HepG2 (cell line): ENCODE measurements at regions not wholly inside any gene's neighbourhood (a gene's known extent, or its start where the extent isn't known, plus 50 kb on each side); places are given as distances from the start of the nearest gene placed in this dataset.

Experiments
- ATAC-seq: fragments of 200-7000 bp; cut with Tn5 transposase; 3 replicates; pipeline ENCODE4 v1.9.1; 2020; ENCODE audit warnings: mild to moderate bottlenecking, moderate library complexity
- BruUV-seq: library from RNA; stranded (reverse); fragments of 400-500 nt; replicated peaks from 2 replicates; lab custom pipeline; 2021; lab: Mats Ljungman, UMichigan
- CTCF ChIA-PET: fragments of 300-600 bp; formaldehyde crosslinking; extraction: SDS; loops from one replicate; lab custom pipeline; 2021; ENCODE audit warnings: low total read pairs, inconsistent platforms, low intra/inter-chr PET ratio; lab: Yijun Ruan, JAX
- POLR2A ChIA-PET: fragments of 350-600 bp; sonication (Branson Sonifier 250); formaldehyde crosslinking; loops from one replicate; lab custom pipeline; 2020; ENCODE audit warnings: antibody characterized with exemption, inconsistent platforms; lab: Yijun Ruan, JAX
- DNase-seq: peaks from one replicate; pipeline ENCODE4 v3.0.0-alpha.2; 2015; ENCODE audit warnings: low spot score
- FAIRE-seq: peaks from 3 replicates; lab custom pipeline; 2011; peaks lifted over from hg19 to GRCh38; lab: Jason Lieb, UNC
- H2AFZ ChIP-seq: one replicate; pipeline ENCODE4 v1.6.1; 2011; ENCODE audit warnings: low read length, inconsistent platforms
- H3K27ac ChIP-seq: fragments of 300-600 bp; 3 replicates; pipeline ENCODE4 v1.8.0; 2011; ENCODE audit warnings: mixed run types, mild to moderate bottlenecking, mixed read lengths, low read length, inconsistent platforms; ENCODE audit not compliant: insufficient read depth; ENCODE audit errors: extremely low read length
- H3K27me3 ChIP-seq, 2 experiments: fragments of 200-600 bp in 1 of 2; 2 replicates in 1 of 2; 3 replicates in 1 of 2; pipeline versions ENCODE4 v1.6.0 to v1.8.0; 2011; ENCODE audit warnings: low read length in 2 of 2, mild to moderate bottlenecking in 2 of 2, moderate library complexity in 2 of 2, inconsistent platforms in 1 of 2; ENCODE audit not compliant: insufficient read depth in 2 of 2, control insufficient read depth in 1 of 2
- H3K36me3 ChIP-seq, 2 experiments: fragments of 200-600 bp in 1 of 2; replicated peaks in 1 of 2; 2 replicates in 1 of 2; 3 replicates in 1 of 2; pipeline versions ENCODE4 v1.5.1 to v1.8.0; 2011; ENCODE audit warnings: low read length in 2 of 2, inconsistent platforms in 1 of 2; ENCODE audit not compliant: insufficient read depth in 2 of 2, control insufficient read depth in 1 of 2
- H3K4me1 ChIP-seq: 2 replicates; pipeline ENCODE4 v1.5.1; 2012; ENCODE audit warnings: low read length, inconsistent platforms; ENCODE audit not compliant: insufficient read depth
- H3K4me2 ChIP-seq: 2 replicates; pipeline ENCODE4 v1.6.0; 2011; ENCODE audit warnings: low read depth, low read length, inconsistent platforms
- H3K4me3 ChIP-seq, 3 experiments: fragments of 200-600 bp in 1 of 3; sonication (generic), shearing (Covaris generic) in 1 of 3; replicated peaks in 1 of 3; 2 replicates each; pipeline ENCODE4 v1.5.1; 2011 to 2016; ENCODE audit warnings: low read length in 3 of 3, inconsistent platforms in 2 of 3, low read depth in 2 of 3, mild to moderate bottlenecking in 2 of 3, control low read depth in 1 of 3, mixed read lengths in 1 of 3; ENCODE audit not compliant: insufficient read depth in 1 of 3
- H3K79me2 ChIP-seq: one replicate; pipeline ENCODE4 v1.6.1; 2011; ENCODE audit warnings: low read length, inconsistent platforms; ENCODE audit not compliant: insufficient read depth
- H3K9ac ChIP-seq: 2 replicates; pipeline ENCODE4 v1.6.0; 2011; ENCODE audit warnings: mild to moderate bottlenecking, low read depth, low read length, inconsistent platforms; ENCODE audit not compliant: insufficient read depth
- H3K9me3 ChIP-seq: 2 replicates; pipeline ENCODE4 v1.5.1; 2012; ENCODE audit warnings: mild to moderate bottlenecking, low read length
- H4K20me1 ChIP-seq: 2 replicates; pipeline ENCODE4 v1.6.0; 2011; ENCODE audit warnings: inconsistent platforms, mild to moderate bottlenecking, low read length, moderate library complexity; ENCODE audit not compliant: insufficient read depth
- ARNT ChIP-seq: fragments of 450-650 bp; IDR thresholded peaks from 2 replicates; pipeline ENCODE4 v1.6.1; 2017
- FOXC1 ChIP-seq: sonication (generic); formaldehyde crosslinking; IDR thresholded peaks from 2 replicates; pipeline ENCODE4 v1.8.0; 2022; ENCODE audit warnings: mild to moderate bottlenecking, missing genetic modification reagents, borderline replicate concordance
- GATAD2A ChIP-seq: IDR thresholded peaks from 2 replicates; pipeline ENCODE4 v1.6.1; 2016
- KLF12 ChIP-seq: sonication (generic); formaldehyde crosslinking; IDR thresholded peaks from 2 replicates; pipeline ENCODE4 v1.4.0; 2020; ENCODE audit warnings: missing genetic modification reagents, borderline replicate concordance
- MBD4 ChIP-seq: IDR thresholded peaks from 2 replicates; pipeline ENCODE4 v1.6.1; 2012; ENCODE audit warnings: low read length, inconsistent platforms, borderline replicate concordance
- MXD1 ChIP-seq: sonication (generic); formaldehyde crosslinking; IDR thresholded peaks from 2 replicates; pipeline ENCODE4 v1.4.0; 2020; ENCODE audit warnings: mild to moderate bottlenecking, missing genetic modification reagents
- NFIC ChIP-seq: IDR thresholded peaks from 2 replicates; pipeline ENCODE4 v1.6.1; 2012; ENCODE audit warnings: mild to moderate bottlenecking, low read length, inconsistent platforms
- PHB2 ChIP-seq: fragments of 450-650 bp; IDR thresholded peaks from 2 replicates; pipeline ENCODE4 v1.6.1; 2018; ENCODE audit not compliant: partially characterized antibody
- SNAPC4 ChIP-seq: sonication (generic); formaldehyde crosslinking; IDR thresholded peaks from 2 replicates; pipeline ENCODE4 v1.4.0; 2020; ENCODE audit warnings: mild to moderate bottlenecking, missing genetic modification reagents
- ZNF205 ChIP-seq: IDR thresholded peaks from 2 replicates; pipeline ENCODE4 v1.6.1; 2018; ENCODE audit warnings: missing biosample characterization, missing genetic modification reagents
- ZNF354B ChIP-seq: sonication (generic); formaldehyde crosslinking; IDR thresholded peaks from 2 replicates; pipeline ENCODE4 v1.8.0; 2022; ENCODE audit warnings: mild to moderate bottlenecking, missing genetic modification reagents
- ZNF530 ChIP-seq: sonication (generic); formaldehyde crosslinking; IDR thresholded peaks from 2 replicates; pipeline ENCODE4 v1.5.0; 2020; ENCODE audit warnings: low read depth, mild to moderate bottlenecking, missing genetic modification reagents
- ZNF563 ChIP-seq: sonication (generic); formaldehyde crosslinking; IDR thresholded peaks from 2 replicates; pipeline ENCODE4 v1.8.0; 2022; ENCODE audit warnings: mild to moderate bottlenecking, moderate library complexity, missing genetic modification reagents
- WGBS: methylation state at CpG from one replicate; pipeline ENCODE4 v1.1.6; 2017; ENCODE audit warnings: low lambda C conversion rate; 5-methylcytosine and 5-hydroxymethylcytosine counted together
- in situ Hi-C: cut with HindIII; loops from 2 replicates; pipeline ENCODE4 v1.10.0; 2017; ENCODE audit warnings: low pct_unique_long_range_greater_than_20kb; ENCODE audit not compliant: extremely low pct_ligation_motif_present
- intact Hi-C: fragments of 100-400 bp; cut with micrococcal nuclease; formaldehyde crosslinking; loops from one replicate; pipeline ENCODE4 v1.10.0; 2022; ENCODE audit not compliant: unreplicated experiment
- TF ChIP-seq, protein P1 (sequence below): sonication (generic); formaldehyde crosslinking; IDR thresholded peaks from 2 replicates; pipeline ENCODE4 v1.5.0; 2020; ENCODE audit warnings: mild to moderate bottlenecking, missing genetic modification reagents, borderline replicate concordance

DNA sequence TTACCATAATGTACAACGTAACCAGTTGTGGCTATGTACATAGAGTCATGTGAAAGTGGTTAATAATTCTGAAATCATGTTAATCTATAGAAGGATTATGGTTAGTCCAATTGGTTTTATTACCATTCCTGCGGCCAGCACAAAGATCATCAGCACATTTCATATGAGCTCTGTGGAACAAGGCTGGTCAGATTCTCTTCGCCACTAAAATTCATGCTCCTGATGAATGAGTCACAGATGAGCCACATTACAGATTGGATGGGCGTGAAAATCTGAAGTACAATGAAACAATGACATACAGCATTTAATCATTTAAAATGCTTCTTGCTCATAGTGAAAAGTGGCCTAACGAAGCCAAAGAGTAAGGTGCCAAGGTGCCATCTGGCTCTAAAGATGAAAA lies 716.2 kb upstream of the PHF14 start:
- H3K27ac ChIP-seq: no peak overlapping the region
- ChIA-PET POLR2A (no interaction called here), CTCF (no interaction called here)
- no peak overlapping the region for H3K4me3 ChIP-seq
- H3K4me1 ChIP-seq: no peaks in the 10 kb centered on the region
- no peaks in the 10 kb centered on the region for H3K36me3 ChIP-seq
- H3K27me3 ChIP-seq: no peaks in the 10 kb centered on the region
- no peak for DNase-seq
- in situ Hi-C loops (no loop called here), intact Hi-C loops (no loop called here)
- H3K79me2 ChIP-seq: no peaks in the 10 kb centered on the region
- H4K20me1 ChIP-seq: no peaks in the 10 kb centered on the region
- H3K9me3 ChIP-seq: peaks cover 87% of the 10 kb centered on the region
- no peak for ATAC-seq
- H3K4me2 ChIP-seq: no peak overlapping the region
- 4% methylated on average over 5 of the region's 5 CpGs for WGBS
- H2AFZ ChIP-seq: no peak overlapping the region
- no TSS peak for BruUV-seq
- no peak overlapping the region for H3K9ac ChIP-seq
- no peak for FAIRE-seq
- TF ChIP-seq ZNF205 (no peak), GATAD2A (no peak), KLF12 (CRISPR knock-in tag) (no peak), PHB2 (no peak), MXD1 (CRISPR knock-in tag) (no peak), ARNT (no peak), FOXC1 (CRISPR knock-in tag) (no peak), NFIC (no peak), ZNF563 (no peak), ZNF354B (CRISPR knock-in tag) (no peak), MBD4 (no peak), ZNF530 (CRISPR knock-in tag) (no peak), SNAPC4 (CRISPR knock-in tag) (no peak)
- TF ChIP-seq, protein P1, sequence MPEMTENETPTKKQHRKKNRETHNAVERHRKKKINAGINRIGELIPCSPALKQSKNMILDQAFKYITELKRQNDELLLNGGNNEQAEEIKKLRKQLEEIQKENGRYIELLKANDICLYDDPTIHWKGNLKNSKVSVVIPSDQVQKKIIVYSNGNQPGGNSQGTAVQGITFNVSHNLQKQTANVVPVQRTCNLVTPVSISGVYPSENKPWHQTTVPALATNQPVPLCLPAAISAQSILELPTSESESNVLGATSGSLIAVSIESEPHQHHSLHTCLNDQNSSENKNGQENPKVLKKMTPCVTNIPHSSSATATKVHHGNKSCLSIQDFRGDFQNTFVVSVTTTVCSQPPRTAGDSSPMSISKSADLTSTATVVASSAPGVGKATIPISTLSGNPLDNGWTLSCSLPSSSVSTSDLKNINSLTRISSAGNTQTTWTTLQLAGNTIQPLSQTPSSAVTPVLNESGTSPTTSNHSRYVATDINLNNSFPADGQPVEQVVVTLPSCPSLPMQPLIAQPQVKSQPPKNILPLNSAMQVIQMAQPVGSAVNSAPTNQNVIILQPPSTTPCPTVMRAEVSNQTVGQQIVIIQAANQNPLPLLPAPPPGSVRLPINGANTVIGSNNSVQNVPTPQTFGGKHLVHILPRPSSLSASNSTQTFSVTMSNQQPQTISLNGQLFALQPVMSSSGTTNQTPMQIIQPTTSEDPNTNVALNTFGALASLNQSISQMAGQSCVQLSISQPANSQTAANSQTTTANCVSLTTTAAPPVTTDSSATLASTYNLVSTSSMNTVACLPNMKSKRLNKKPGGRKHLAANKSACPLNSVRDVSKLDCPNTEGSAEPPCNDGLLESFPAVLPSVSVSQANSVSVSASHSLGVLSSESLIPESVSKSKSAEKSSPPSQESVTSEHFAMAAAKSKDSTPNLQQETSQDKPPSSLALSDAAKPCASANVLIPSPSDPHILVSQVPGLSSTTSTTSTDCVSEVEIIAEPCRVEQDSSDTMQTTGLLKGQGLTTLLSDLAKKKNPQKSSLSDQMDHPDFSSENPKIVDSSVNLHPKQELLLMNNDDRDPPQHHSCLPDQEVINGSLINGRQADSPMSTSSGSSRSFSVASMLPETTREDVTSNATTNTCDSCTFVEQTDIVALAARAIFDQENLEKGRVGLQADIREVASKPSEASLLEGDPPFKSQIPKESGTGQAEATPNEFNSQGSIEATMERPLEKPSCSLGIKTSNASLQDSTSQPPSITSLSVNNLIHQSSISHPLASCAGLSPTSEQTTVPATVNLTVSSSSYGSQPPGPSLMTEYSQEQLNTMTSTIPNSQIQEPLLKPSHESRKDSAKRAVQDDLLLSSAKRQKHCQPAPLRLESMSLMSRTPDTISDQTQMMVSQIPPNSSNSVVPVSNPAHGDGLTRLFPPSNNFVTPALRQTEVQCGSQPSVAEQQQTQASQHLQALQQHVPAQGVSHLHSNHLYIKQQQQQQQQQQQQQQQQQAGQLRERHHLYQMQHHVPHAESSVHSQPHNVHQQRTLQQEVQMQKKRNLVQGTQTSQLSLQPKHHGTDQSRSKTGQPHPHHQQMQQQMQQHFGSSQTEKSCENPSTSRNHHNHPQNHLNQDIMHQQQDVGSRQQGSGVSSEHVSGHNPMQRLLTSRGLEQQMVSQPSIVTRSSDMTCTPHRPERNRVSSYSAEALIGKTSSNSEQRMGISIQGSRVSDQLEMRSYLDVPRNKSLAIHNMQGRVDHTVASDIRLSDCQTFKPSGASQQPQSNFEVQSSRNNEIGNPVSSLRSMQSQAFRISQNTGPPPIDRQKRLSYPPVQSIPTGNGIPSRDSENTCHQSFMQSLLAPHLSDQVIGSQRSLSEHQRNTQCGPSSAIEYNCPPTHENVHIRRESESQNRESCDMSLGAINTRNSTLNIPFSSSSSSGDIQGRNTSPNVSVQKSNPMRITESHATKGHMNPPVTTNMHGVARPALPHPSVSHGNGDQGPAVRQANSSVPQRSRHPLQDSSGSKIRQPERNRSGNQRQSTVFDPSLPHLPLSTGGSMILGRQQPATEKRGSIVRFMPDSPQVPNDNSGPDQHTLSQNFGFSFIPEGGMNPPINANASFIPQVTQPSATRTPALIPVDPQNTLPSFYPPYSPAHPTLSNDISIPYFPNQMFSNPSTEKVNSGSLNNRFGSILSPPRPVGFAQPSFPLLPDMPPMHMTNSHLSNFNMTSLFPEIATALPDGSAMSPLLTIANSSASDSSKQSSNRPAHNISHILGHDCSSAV (CRISPR knock-in tag): no peak
